ENCODE measurements at regions not wholly inside any gene's neighbourhood (a gene's known extent, or its start where the extent isn't known, plus 50 kb on each side); places are given as distances from the start of the nearest gene placed in this dataset.

- no peak for TF ChIP-seq CTCF (IDR thresholded peaks at IDR 0.05)
- no peaks in the 10 kb centered on the region for H3K9me3 ChIP-seq
- H3K4me1 ChIP-seq (ENCODE audit: control insufficient read depth in 1 of 2, insufficient read depth in 1 of 2, low read depth in 1 of 2, low read length in 1 of 2): no peaks in the 10 kb centered on the region
- no peaks in the 10 kb centered on the region for H3K36me3 ChIP-seq
- H3K4me3 ChIP-seq (ENCODE audit: low read depth in 1 of 2, low read length in 1 of 2): no peak overlapping the region
- no peaks in the 10 kb centered on the region for H3K27me3 ChIP-seq
- no peak overlapping the region for H3K27ac ChIP-seq
Measured at GRCh38 chr2:241943961-241944575, 74.5 kb downstream of the RTP5 start.

- Histone ChIP-seq H3K4me1 (ENCODE audit: control insufficient read depth in 1 of 2, insufficient read depth in 1 of 2, low read depth in 1 of 2, low read length in 1 of 2) (no peaks in the 10 kb centered on the region), H3K9me3 (no peaks in the 10 kb centered on the region), H3K36me3 (no peaks in the 10 kb centered on the region), H3K27me3 (no peaks in the 10 kb centered on the region), H3K4me3 (ENCODE audit: low read depth in 1 of 2, low read length in 1 of 2) (no peak overlapping the region), H3K27ac (no peak overlapping the region)
- no peak for TF ChIP-seq CTCF (IDR thresholded peaks at IDR 0.05)
Measured at GRCh38 chr2:241944821-241945220, 75.3 kb downstream of the RTP5 start.

GRCh38 chr2:241945311-241945710 is 75.8 kb downstream of the RTP5 start:
- Histone ChIP-seq H3K4me1 (ENCODE audit: control insufficient read depth in 1 of 2, insufficient read depth in 1 of 2, low read depth in 1 of 2, low read length in 1 of 2) (no peaks in the 10 kb centered on the region), H3K36me3 (no peaks in the 10 kb centered on the region), H3K9me3 (no peaks in the 10 kb centered on the region), H3K27me3 (no peaks in the 10 kb centered on the region), H3K4me3 (ENCODE audit: low read depth in 1 of 2, low read length in 1 of 2) (no peak overlapping the region), H3K27ac (no peak overlapping the region)
- no peak for TF ChIP-seq CTCF (IDR thresholded peaks at IDR 0.05)

- Histone ChIP-seq H3K27me3 (no peaks in the 10 kb centered on the region), H3K9me3 (no peaks in the 10 kb centered on the region)
Measured at GRCh38 chr2:241945803-241946202, 76.3 kb downstream of the RTP5 start.

GRCh38 chr2:241946306-241947003 is 76.9 kb downstream of the RTP5 start:
- Histone ChIP-seq H3K27me3 (no peaks in the 10 kb centered on the region), H3K27ac (no peak overlapping the region), H3K9me3 (no peaks in the 10 kb centered on the region), H3K36me3 (no peaks in the 10 kb centered on the region), H3K4me1 (ENCODE audit: control insufficient read depth in 1 of 2, insufficient read depth in 1 of 2, low read depth in 1 of 2, low read length in 1 of 2) (no peaks in the 10 kb centered on the region), H3K4me3 (ENCODE audit: low read depth in 1 of 2, low read length in 1 of 2) (no peak overlapping the region)
- TF ChIP-seq CTCF (IDR thresholded peaks at IDR 0.05): no peak

More at GRCh38 chr2:241945803-241946202, 76.3 kb downstream of the RTP5 start:
- Histone ChIP-seq H3K4me1 (ENCODE audit: control insufficient read depth in 1 of 2, insufficient read depth in 1 of 2, low read depth in 1 of 2, low read length in 1 of 2) (no peaks in the 10 kb centered on the region), H3K27ac (no peak overlapping the region), H3K4me3 (ENCODE audit: low read depth in 1 of 2, low read length in 1 of 2) (no peak overlapping the region), H3K36me3 (no peaks in the 10 kb centered on the region)
- TF ChIP-seq CTCF (IDR thresholded peaks at IDR 0.05): no peak
